GM12878 (cell line): ENCODE measurements at regions not wholly inside any gene's neighbourhood (a gene's known extent, or its start where the extent isn't known, plus 50 kb on each side); places are given as distances from the start of the nearest gene placed in this dataset.

Experiments used
- ATAC-seq: fragments of 200-7000 bp; cut with Tn5 transposase; 3 replicates; pipeline ENCODE4 v1.9.1; 2020; ENCODE audit warnings: mild to moderate bottlenecking, moderate library complexity
- BruUV-seq: library from RNA; stranded (reverse); fragments of 400-500 nt; replicated peaks from 2 replicates; lab custom pipeline; 2021; lab: Mats Ljungman, UMichigan
- CTCF ChIA-PET: fragments of 300-600 bp; sonication (Branson Sonifier 250); formaldehyde crosslinking; extraction: SDS; loops from one replicate; lab custom pipeline; 2021; ENCODE audit warnings: inconsistent platforms; lab: Yijun Ruan, JAX
- POLR2A ChIA-PET: fragments of 350-600 bp; formaldehyde crosslinking; extraction: SDS; loops from one replicate; lab custom pipeline; 2021; ENCODE audit warnings: inconsistent platforms; lab: Charles Lee
- RAD21 ChIA-PET: fragments of 300-600 bp; sonication (Branson Sonifier 250); formaldehyde crosslinking; loops from one replicate; lab custom pipeline; 2023; ENCODE audit warnings: antibody characterized with exemption; ENCODE audit not compliant: unreplicated experiment; lab: Charles Lee
- SMC1A ChIA-PET: fragments of 300-600 bp; sonication (Branson Sonifier 250); formaldehyde crosslinking; loops from one replicate; lab custom pipeline; 2023; ENCODE audit not compliant: unreplicated experiment, uncharacterized antibody; lab: Charles Lee
- DNase-seq: peaks from one replicate; pipeline ENCODE4 v3.0.0-alpha.2; 2011; ENCODE audit warnings: low read depth, low spot score
- FAIRE-seq: peaks from 3 replicates; lab custom pipeline; 2011; peaks lifted over from hg19 to GRCh38; lab: Jason Lieb, UNC
- H2AFZ ChIP-seq: 2 replicates; pipeline ENCODE4 v1.6.0; 2011; ENCODE audit warnings: low read depth, low read length, control low read depth; ENCODE audit not compliant: control insufficient read depth
- H3K27ac ChIP-seq: 2 replicates; pipeline ENCODE4 v1.5.1; 2011; ENCODE audit warnings: control low read depth; ENCODE audit not compliant: control insufficient read depth, insufficient read depth
- H3K27me3 ChIP-seq, 2 experiments: replicated peaks in 1 of 2; 2 replicates each; pipeline versions ENCODE4 v1.6.0 to v1.6.1; 2011; ENCODE audit warnings: low read length in 1 of 2; ENCODE audit not compliant: control insufficient read depth in 2 of 2, insufficient read depth in 2 of 2
- H3K36me3 ChIP-seq, 2 experiments: 2 replicates each; pipeline ENCODE4 v1.5.1; 2011; ENCODE audit warnings: low read length in 1 of 2; ENCODE audit not compliant: control insufficient read depth in 2 of 2, insufficient read depth in 2 of 2
- H3K4me1 ChIP-seq: 2 replicates; pipeline ENCODE4 v1.6.1; 2011; ENCODE audit warnings: mild to moderate bottlenecking, low read length, moderate library complexity, mixed read lengths; ENCODE audit not compliant: control insufficient read depth, insufficient read depth
- H3K4me2 ChIP-seq: 2 replicates; pipeline ENCODE4 v1.6.0; 2011; ENCODE audit warnings: control low read depth; ENCODE audit not compliant: control insufficient read depth, insufficient read depth
- H3K4me3 ChIP-seq: fragments of 200-600 bp; sonication (generic); 2 replicates; pipeline ENCODE4 v1.5.1; 2016
- H3K79me2 ChIP-seq: 2 replicates; pipeline ENCODE4 v1.6.0; 2011; ENCODE audit warnings: low read length; ENCODE audit not compliant: control insufficient read depth, insufficient read depth
- H3K9ac ChIP-seq: 2 replicates; pipeline ENCODE4 v1.8.0; 2011; ENCODE audit warnings: low read length, control low read depth, mixed read lengths; ENCODE audit not compliant: control insufficient read depth, insufficient read depth
- H3K9me3 ChIP-seq: replicated peaks from 3 replicates; pipeline ENCODE4 v1.5.1; 2011; ENCODE audit warnings: mild to moderate bottlenecking, low read length; ENCODE audit not compliant: control insufficient read depth, insufficient read depth
- H4K20me1 ChIP-seq: 2 replicates; pipeline ENCODE4 v1.6.0; 2011; ENCODE audit not compliant: control insufficient read depth, insufficient read depth
- ATF3 ChIP-seq: IDR thresholded peaks from 2 replicates; pipeline ENCODE4 v1.6.1; 2011; ENCODE audit warnings: low read depth, mild to moderate bottlenecking, low read length, moderate library complexity, borderline replicate concordance; ENCODE audit errors: extremely low read depth
- BCLAF1 ChIP-seq: fragments of 450-650 bp; IDR thresholded peaks from 2 replicates; pipeline ENCODE4 v1.6.1; 2017; ENCODE audit warnings: antibody characterized with exemption, mild to moderate bottlenecking, moderate library complexity
- CBFB ChIP-seq: IDR thresholded peaks from 2 replicates; pipeline ENCODE4 v1.6.1; 2016; ENCODE audit warnings: antibody characterized with exemption, low read depth
- E2F8 ChIP-seq: fragments of 450-650 bp; IDR thresholded peaks from 2 replicates; pipeline ENCODE4 v1.6.1; 2018; ENCODE audit warnings: mild to moderate bottlenecking, low read depth, moderate library complexity; ENCODE audit not compliant: partially characterized antibody
- NR2F1 ChIP-seq: fragments of 450-650 bp; conservative IDR thresholded peaks from 2 replicates; pipeline ENCODE4 v1.6.1; 2017; ENCODE audit warnings: mild to moderate bottlenecking
- PBX3 ChIP-seq: IDR thresholded peaks from 2 replicates; pipeline ENCODE4 v1.6.1; 2011; ENCODE audit warnings: mild to moderate bottlenecking, low read depth, low read length, moderate library complexity; ENCODE audit not compliant: insufficient replicate concordance
- RELB ChIP-seq: fragments of 450-650 bp; IDR thresholded peaks from 2 replicates; pipeline ENCODE4 v1.6.1; 2017; ENCODE audit warnings: low read depth, mild to moderate bottlenecking, moderate library complexity
- RUNX3 ChIP-seq: IDR thresholded peaks from 2 replicates; pipeline ENCODE4 v1.6.1; 2012; ENCODE audit warnings: low read length, inconsistent platforms
- SIN3A ChIP-seq: IDR thresholded peaks from 2 replicates; pipeline ENCODE4 v1.6.1; 2012; ENCODE audit warnings: low read depth, low read length, improper control_type of control experiment
- ZBED1 ChIP-seq: IDR thresholded peaks from 2 replicates; pipeline ENCODE4 v1.6.1; 2016; ENCODE audit warnings: borderline replicate concordance
- ZBTB33 ChIP-seq: fragments of 450-650 bp; IDR thresholded peaks from 2 replicates; pipeline ENCODE4 v1.6.1; 2017; ENCODE audit warnings: mild to moderate bottlenecking
- ZNF622 ChIP-seq: fragments of 450-650 bp; IDR thresholded peaks from 2 replicates; pipeline ENCODE4 v1.6.1; 2017; ENCODE audit warnings: mild to moderate bottlenecking, inconsistent platforms
- WGBS: methylation state at CpG from one replicate; pipeline ENCODE4 v1.1.6; 2016; ENCODE audit warnings: low lambda C conversion rate; ENCODE audit not compliant: insufficient replicate concordance, insufficient coverage; ENCODE audit errors: missing lambda C conversion rate; 5-methylcytosine and 5-hydroxymethylcytosine counted together
- in situ Hi-C: fragments of 300-500 bp; cut with MboI; formaldehyde crosslinking; loops from 9 replicates; pipeline ENCODE4 v1.14.3; 2018; ENCODE audit warnings: mixed read lengths
- intact Hi-C: fragments of 100-400 bp; cut with micrococcal nuclease; formaldehyde crosslinking; loops from one replicate; pipeline ENCODE4 v1.14.2; 2022; ENCODE audit not compliant: unreplicated experiment

GRCh38 chr20:61055180-61056010 lies 196.7 kb upstream of the CDH4 start:
- ChIA-PET SMC1A (no interaction called here), RAD21 (no interaction called here), POLR2A (no interaction called here), CTCF (no interaction called here)
- no peak for DNase-seq
- no peak for ATAC-seq
- no peak overlapping the region for H3K4me3 ChIP-seq
- H4K20me1 ChIP-seq, result no peaks in the 10 kb centered on the region
- no peaks in the 10 kb centered on the region; the same call in 2 of the 3 replicates for H3K9me3 ChIP-seq
- intact Hi-C loops (no loop called here), in situ Hi-C loops (loop anchor here (25.0 kb wide), 1 partner anchor 93 kb away; no protein-coding TSS in a partner anchor)
- no peak overlapping the region for H2AFZ ChIP-seq
- H3K27ac ChIP-seq, result no peak overlapping the region
- WGBS, result 38% methylated on average over 14 of the region's 14 CpGs
- no peak overlapping the region for H3K9ac ChIP-seq
- no peaks in the 10 kb centered on the region for H3K36me3 ChIP-seq
- no peaks in the 10 kb centered on the region for H3K4me1 ChIP-seq
- no peaks in the 10 kb centered on the region for H3K79me2 ChIP-seq
- no peaks in the 10 kb centered on the region for H3K27me3 ChIP-seq
- no TSS peak for BruUV-seq
- H3K4me2 ChIP-seq, result no peak overlapping the region
- FAIRE-seq, result no peak
- TF ChIP-seq RUNX3, result no peak
- no peak for TF ChIP-seq ZBED1
- no peak for TF ChIP-seq ATF3
- TF ChIP-seq NR2F1, result no peak
- TF ChIP-seq SIN3A, result no peak
- no peak for TF ChIP-seq RELB
- TF ChIP-seq ZBTB33, result no peak
- TF ChIP-seq E2F8, result no peak
- TF ChIP-seq BCLAF1, result no peak
- no peak for TF ChIP-seq ZNF622
- no peak for TF ChIP-seq PBX3
- TF ChIP-seq CBFB, result no peak
